ENCODE measurements at regions not wholly inside any gene's neighbourhood (a gene's known extent, or its start where the extent isn't known, plus 50 kb on each side); places are given as distances from the start of the nearest gene placed in this dataset.

- TF ChIP-seq CTCF (IDR thresholded peaks at IDR 0.05; ENCODE audit: borderline replicate concordance, extremely low read depth, low read length, poor library complexity, severe bottlenecking) (no peak), EZH2 (IDR thresholded peaks at IDR 0.05; ENCODE audit: borderline replicate concordance, low read depth, low read length, severe bottlenecking) (no peak)
These were observed 471.6 kb downstream of the TUSC7 start for GRCh38 chr3:117181222-117181621.
